ENCODE measurements at regions not wholly inside any gene's neighbourhood (a gene's known extent, or its start where the extent isn't known, plus 50 kb on each side); places are given as distances from the start of the nearest gene placed in this dataset.

DNA sequence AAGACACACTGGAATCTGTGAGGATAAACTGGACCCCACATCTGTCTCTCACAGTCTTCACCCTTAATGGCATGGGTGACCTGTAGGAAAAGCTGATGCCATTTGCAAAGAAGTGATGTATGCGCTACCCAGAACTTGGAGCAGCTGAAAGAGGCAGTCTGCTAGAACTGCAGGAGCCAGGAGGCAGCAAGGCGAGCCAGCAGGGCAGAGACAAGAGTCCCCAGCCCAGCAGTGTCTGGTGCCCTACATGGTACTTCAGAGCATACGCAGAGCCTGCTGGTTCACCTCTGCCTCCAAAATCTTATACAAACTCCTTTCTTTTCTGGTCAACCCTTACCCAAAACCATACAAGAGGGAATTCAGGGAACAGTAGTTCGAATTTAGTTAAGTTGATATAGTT, 683.1 kb upstream of the RAB6C start:
- Histone ChIP-seq H3K27me3 (no peaks in the 10 kb centered on the region), H3K27ac (peak overlapping the region in 1 of 4 donors; percentile 17), H3K4me1 (peaks cover 0 to 8% (median 5%) of the 10 kb centered on the region in 3 donors), H3K4me3 (no peak overlapping the region), H3K9me3 (no peaks in the 10 kb centered on the region), H3K36me3 (no peaks in the 10 kb centered on the region)
- intact Hi-C loops (cut with DNase I), result no loop called here
- ATAC-seq (peak; percentile 13 to 31 (median 26)), DNase-seq (peak in 1 of 6 donors; percentile 21), FAIRE-seq (no peak)
- WGBS, 2 donors, result 72 to 74% methylated on average over 4 of the region's 4 CpGs
- no peak for TF ChIP-seq CTCF (IDR thresholded peaks at IDR 0.05)

DNA sequence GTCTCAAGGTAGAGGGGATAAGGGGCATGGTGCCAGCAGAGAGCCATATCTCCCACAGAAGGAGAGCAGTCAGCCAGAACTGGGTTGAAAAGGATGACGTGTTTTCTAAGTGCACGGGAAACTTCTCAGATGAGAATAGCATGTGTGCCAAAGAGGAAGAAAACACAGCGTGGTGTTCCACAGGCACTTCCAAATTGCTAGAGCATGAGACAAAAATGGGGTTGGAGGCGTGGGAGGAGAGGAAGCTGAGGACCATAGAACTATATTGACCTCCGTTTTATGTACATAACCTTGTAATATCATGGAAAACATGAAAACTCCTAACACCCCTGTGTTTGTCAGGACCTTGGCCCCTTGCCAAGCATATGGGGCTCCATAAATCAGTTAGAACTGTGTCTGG, 682.7 kb upstream of the RAB6C start:
- intact Hi-C loops (cut with DNase I), result no loop called here
- ATAC-seq (peak; percentile 74 to 89 (median 80)), DNase-seq (peak in 5 of 6 donors; percentile 13 to 49 (median 32)), FAIRE-seq (no peak)
- Histone ChIP-seq H3K4me1 (peaks cover 0 to 8% (median 5%) of the 10 kb centered on the region in 3 donors), H3K9me3 (no peaks in the 10 kb centered on the region), H3K4me3 (no peak overlapping the region), H3K36me3 (no peaks in the 10 kb centered on the region), H3K27me3 (no peaks in the 10 kb centered on the region), H3K27ac (peak overlapping the region in 2 of 4 donors; percentile 17 to 19)
- 5 to 8% methylated on average over 5 of the region's 5 CpGs for WGBS, 2 donors
- TF ChIP-seq CTCF (IDR thresholded peaks at IDR 0.05), result no peak

GRCh38 chr2:129297430-129297829, 682.0 kb upstream of the RAB6C start:
- 79 to 94% methylated on average over 4 of the region's 4 CpGs for WGBS, 2 donors
- Histone ChIP-seq H3K9me3 (no peaks in the 10 kb centered on the region), H3K27ac (peak overlapping the region in 2 of 4 donors; percentile 9 to 19), H3K4me3 (no peak overlapping the region), H3K27me3 (no peaks in the 10 kb centered on the region), H3K36me3 (no peaks in the 10 kb centered on the region), H3K4me1 (peaks cover 0 to 8% (median 5%) of the 10 kb centered on the region in 3 donors)
- DNase-seq (no peak), ATAC-seq (peak in 1 of 4 donors; percentile 10), FAIRE-seq (no peak)
- intact Hi-C loops (cut with DNase I), result no loop called here
- TF ChIP-seq CTCF (IDR thresholded peaks at IDR 0.05), result no peak

DNA sequence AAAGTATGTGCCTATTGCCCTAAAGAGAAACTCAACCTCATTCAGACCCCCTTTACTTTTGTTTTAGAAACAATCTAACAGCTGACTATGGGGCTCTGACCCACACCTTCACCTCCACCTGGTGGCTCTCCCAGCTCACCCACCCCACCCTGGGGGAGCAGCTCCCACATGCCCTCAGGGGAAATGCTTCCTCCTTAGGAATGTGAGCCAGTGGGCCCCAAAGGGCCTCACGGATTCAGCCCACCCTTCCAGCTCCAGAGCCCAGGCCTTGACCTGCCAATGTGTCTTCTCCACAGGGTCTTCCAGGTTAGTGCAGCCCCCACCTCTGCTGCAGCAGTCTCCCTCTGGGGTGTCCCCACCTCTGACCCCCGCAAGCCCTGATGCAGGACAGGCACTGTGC, 680.1 kb upstream of the RAB6C start:
- peaks cover 0 to 8% (median 5%) of the 10 kb centered on the region in 3 donors for H3K4me1 ChIP-seq
- H3K36me3 ChIP-seq, result no peaks in the 10 kb centered on the region
- no peak overlapping the region for H3K4me3 ChIP-seq
- no peak for TF ChIP-seq CTCF (IDR thresholded peaks at IDR 0.05)
- ATAC-seq (no peak), DNase-seq (no peak), FAIRE-seq (no peak)
- H3K27ac ChIP-seq, result no peak overlapping the region
- WGBS, 2 donors, result 93% methylated on average over 2 of the region's 2 CpGs
- intact Hi-C loops (cut with DNase I), result no loop called here
- H3K27me3 ChIP-seq, result no peaks in the 10 kb centered on the region
- H3K9me3 ChIP-seq, result no peaks in the 10 kb centered on the region

GRCh38 chr2:129299756-129300155, 679.7 kb upstream of the RAB6C start:
- no peak for TF ChIP-seq CTCF (IDR thresholded peaks at IDR 0.05)
- Histone ChIP-seq H3K4me1 (peaks cover 0 to 8% (median 5%) of the 10 kb centered on the region in 3 donors), H3K27me3 (no peaks in the 10 kb centered on the region), H3K9me3 (no peaks in the 10 kb centered on the region), H3K4me3 (no peak overlapping the region), H3K36me3 (no peaks in the 10 kb centered on the region), H3K27ac (no peak overlapping the region)
- no peak for DNase-seq
- no peak for FAIRE-seq
- intact Hi-C loops (cut with DNase I), result no loop called here
- ATAC-seq, result no peak
- WGBS, 2 donors, result 87 to 91% methylated on average over 8 of the region's 8 CpGs

Data from pancreas (tissue), 10 donors.